MCF 10A (cell line): ENCODE measurements at regions not wholly inside any gene's neighbourhood (a gene's known extent, or its start where the extent isn't known, plus 50 kb on each side); places are given as distances from the start of the nearest gene placed in this dataset.

Experiments used
- BruUV-seq: library from RNA; stranded (reverse); fragments of 400-500 nt; replicated peaks from 2 replicates; lab custom pipeline; 2021; lab: Mats Ljungman, UMichigan
- CTCF ChIA-PET: fragments of 300-600 bp; sonication (Branson Sonifier 250); formaldehyde crosslinking; extraction: SDS; loops from one replicate; lab custom pipeline; 2021; ENCODE audit warnings: antibody characterized with exemption, inconsistent platforms; lab: Yijun Ruan, JAX
- POLR2A ChIA-PET: fragments of 300-600, 350-650 bp; sonication (Branson Sonifier 250); formaldehyde crosslinking; extraction: SDS; loops from one replicate; lab custom pipeline; 2020; ENCODE audit warnings: antibody characterized with exemption, inconsistent platforms; lab: Yijun Ruan, JAX
- DNase-seq: peaks from one replicate; pipeline ENCODE4 v3.0.0-alpha.2; 2018; ENCODE audit not compliant: unreplicated experiment
- H3K27ac Mint-ChIP-seq: one replicate; pipeline ENCODE4 v1.8.0; 2022; ENCODE audit warnings: mild to moderate bottlenecking, low read depth, mixed read lengths; ENCODE audit not compliant: unreplicated experiment
- H3K27me3 Mint-ChIP-seq: one replicate; pipeline ENCODE4 v1.8.0; 2022; ENCODE audit warnings: mixed read lengths; ENCODE audit not compliant: insufficient read depth, unreplicated experiment
- H3K36me3 Mint-ChIP-seq: one replicate; pipeline ENCODE4 v1.8.0; 2022; ENCODE audit warnings: mild to moderate bottlenecking, moderate library complexity, mixed read lengths; ENCODE audit not compliant: insufficient read depth, unreplicated experiment
- H3K4me1 Mint-ChIP-seq: one replicate; pipeline ENCODE4 v1.8.0; 2022; ENCODE audit warnings: mixed read lengths; ENCODE audit not compliant: insufficient read depth, unreplicated experiment
- H3K4me3 Mint-ChIP-seq: one replicate; pipeline ENCODE4 v1.8.0; 2022; ENCODE audit warnings: mild to moderate bottlenecking, moderate library complexity, mixed read lengths; ENCODE audit not compliant: unreplicated experiment
- H3K9me3 Mint-ChIP-seq: one replicate; pipeline ENCODE4 v1.8.0; 2022; ENCODE audit warnings: mixed read lengths; ENCODE audit not compliant: unreplicated experiment
- intact Hi-C: fragments of 100-400 bp; cut with micrococcal nuclease; formaldehyde crosslinking; loops from 2 replicates; pipeline ENCODE4 v1.14.1; 2022
- TF ChIP-seq, protein P1 (sequence below): fragments of 200-600 bp; IDR thresholded peaks from one replicate; pipeline ENCODE4 v1.8.0; 2022; ENCODE audit warnings: antibody characterized with exemption, mild to moderate bottlenecking; ENCODE audit not compliant: unreplicated experiment

DNA sequence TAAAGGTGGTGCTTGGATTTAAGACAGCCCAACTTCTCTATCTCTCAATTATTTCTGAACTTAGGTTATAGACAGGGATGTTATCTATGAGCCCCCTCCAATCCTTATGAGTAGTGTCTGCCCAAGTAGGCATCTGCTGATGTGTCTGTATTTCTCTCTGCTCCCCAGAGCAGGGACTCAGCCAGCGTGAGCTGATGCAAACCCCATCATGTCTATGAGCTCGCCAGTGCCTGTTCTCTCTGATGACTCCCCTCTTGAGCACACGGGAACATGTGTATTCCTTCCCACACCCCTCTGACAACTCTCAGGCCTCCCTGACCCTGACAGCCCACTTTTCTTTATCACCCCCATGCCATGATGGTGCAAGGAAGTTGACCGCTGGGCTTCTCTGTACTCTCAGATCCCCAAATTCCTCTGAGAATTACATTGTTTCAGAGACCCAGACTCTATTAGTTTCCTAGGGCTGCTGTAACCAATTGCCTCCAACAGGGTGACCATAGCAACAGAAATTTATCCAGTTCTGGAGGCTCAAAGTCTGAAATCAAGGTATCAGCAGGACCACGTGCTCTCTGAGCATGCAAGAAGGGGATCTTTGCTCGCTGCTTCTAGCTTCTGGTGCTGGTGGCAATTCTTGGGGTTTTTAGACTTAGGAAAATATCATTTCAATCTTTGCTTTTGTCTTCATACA is 73.5 kb upstream of the ST8SIA2 start:
- no peaks in the 10 kb centered on the region for H3K9me3 Mint-ChIP-seq
- TF ChIP-seq, protein P1, sequence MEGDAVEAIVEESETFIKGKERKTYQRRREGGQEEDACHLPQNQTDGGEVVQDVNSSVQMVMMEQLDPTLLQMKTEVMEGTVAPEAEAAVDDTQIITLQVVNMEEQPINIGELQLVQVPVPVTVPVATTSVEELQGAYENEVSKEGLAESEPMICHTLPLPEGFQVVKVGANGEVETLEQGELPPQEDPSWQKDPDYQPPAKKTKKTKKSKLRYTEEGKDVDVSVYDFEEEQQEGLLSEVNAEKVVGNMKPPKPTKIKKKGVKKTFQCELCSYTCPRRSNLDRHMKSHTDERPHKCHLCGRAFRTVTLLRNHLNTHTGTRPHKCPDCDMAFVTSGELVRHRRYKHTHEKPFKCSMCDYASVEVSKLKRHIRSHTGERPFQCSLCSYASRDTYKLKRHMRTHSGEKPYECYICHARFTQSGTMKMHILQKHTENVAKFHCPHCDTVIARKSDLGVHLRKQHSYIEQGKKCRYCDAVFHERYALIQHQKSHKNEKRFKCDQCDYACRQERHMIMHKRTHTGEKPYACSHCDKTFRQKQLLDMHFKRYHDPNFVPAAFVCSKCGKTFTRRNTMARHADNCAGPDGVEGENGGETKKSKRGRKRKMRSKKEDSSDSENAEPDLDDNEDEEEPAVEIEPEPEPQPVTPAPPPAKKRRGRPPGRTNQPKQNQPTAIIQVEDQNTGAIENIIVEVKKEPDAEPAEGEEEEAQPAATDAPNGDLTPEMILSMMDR = no peak
- H3K4me3 Mint-ChIP-seq = no peak overlapping the region
- ChIA-PET CTCF (interaction anchor here (0.7 kb wide), 1 partner anchor 390 kb away, joined by 3 read pairs; no protein-coding TSS in a partner anchor), POLR2A (no interaction called here)
- intact Hi-C loops = no loop called here
- no peak overlapping the region for H3K27ac Mint-ChIP-seq
- peaks cover 63% of the 10 kb centered on the region for H3K27me3 Mint-ChIP-seq
- BruUV-seq = no TSS peak
- H3K4me1 Mint-ChIP-seq = no peaks in the 10 kb centered on the region
- DNase-seq = no peak
- no peaks in the 10 kb centered on the region for H3K36me3 Mint-ChIP-seq

DNA sequence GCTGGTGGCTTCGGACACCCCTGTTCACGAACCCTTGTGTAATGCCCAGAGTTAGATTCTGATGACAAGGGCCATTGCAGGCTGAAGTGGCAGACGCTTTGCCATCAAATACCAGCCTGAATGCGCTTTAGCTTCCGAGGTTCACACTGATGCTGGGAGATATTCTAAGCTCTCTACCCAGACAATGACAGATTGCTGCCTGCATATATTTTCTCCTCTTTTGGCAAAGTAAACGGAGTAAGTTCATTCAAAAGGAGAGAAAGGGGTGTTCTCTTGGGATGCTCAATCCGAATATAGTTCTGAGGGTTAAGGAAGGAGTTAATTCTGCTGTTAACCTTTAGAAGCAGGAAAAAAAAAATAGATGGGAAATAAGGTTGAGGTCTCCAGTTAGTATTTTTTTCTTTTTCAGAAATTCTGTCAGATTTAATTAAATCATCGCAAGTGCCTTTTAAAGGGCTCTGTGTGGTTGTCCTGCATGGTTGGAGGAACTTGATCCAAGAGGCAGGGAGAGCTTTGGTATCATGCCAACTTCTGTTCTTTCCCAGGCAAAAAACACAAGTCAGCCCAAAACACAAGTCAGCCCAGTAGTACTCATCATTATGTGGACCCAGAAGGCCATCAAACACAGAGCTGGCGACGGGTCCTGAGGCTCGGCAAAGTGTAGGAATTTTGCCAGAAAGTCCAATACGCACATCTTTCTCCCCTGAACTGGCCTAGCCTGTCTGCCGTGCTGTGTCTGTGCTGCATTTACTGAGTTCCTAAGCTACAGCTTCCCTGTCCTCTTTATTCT is 70.9 kb upstream of the ST8SIA2 start:
- no peaks in the 10 kb centered on the region for H3K9me3 Mint-ChIP-seq
- POLR2A ChIA-PET = interaction anchor here (0.5 kb wide), 1 partner anchor 1416 kb away, joined by 3 read pairs; no protein-coding TSS in a partner anchor
- no peaks in the 10 kb centered on the region for H3K4me1 Mint-ChIP-seq
- H3K36me3 Mint-ChIP-seq = no peaks in the 10 kb centered on the region
- no peak overlapping the region for H3K27ac Mint-ChIP-seq
- DNase-seq = no peak
- peaks cover 52% of the 10 kb centered on the region for H3K27me3 Mint-ChIP-seq
- no peak overlapping the region for H3K4me3 Mint-ChIP-seq
- intact Hi-C loops = no loop called here
- TF ChIP-seq, protein P1 = no peak
- CTCF ChIA-PET = interaction anchor here (0.6 to 0.7 kb wide), 2 partner anchors 37 to 272 kb away, joined by 3 to 4 read pairs; no protein-coding TSS in a partner anchor
- BruUV-seq = no TSS peak

DNA sequence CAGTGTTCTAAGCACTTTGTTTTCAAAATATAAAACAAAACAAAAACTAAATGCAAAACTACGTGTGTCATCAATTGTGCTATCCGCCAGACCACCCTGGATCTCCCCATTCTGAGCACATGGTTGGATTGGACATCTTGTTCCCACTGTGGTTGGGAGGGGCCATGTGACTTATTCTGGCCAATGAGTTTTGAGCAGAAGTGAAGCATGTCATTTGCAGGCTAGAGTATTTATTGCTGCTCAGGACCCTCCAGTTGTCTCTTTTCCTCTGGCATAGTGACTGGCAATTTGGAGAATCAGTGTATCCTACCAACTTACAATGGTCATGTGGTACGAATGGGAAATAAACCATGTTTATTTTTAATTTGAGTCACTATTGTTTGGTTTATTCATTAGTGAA is 70.2 kb upstream of the ST8SIA2 start:
- ChIA-PET POLR2A (interaction anchor here (0.5 kb wide), 1 partner anchor 1415 kb away, joined by 3 read pairs; no protein-coding TSS in a partner anchor), CTCF (no interaction called here)
- Mint-ChIP-seq H3K27ac (no peak overlapping the region), H3K27me3 (peaks cover 44% of the 10 kb centered on the region), H3K36me3 (no peaks in the 10 kb centered on the region), H3K4me3 (no peak overlapping the region), H3K9me3 (no peaks in the 10 kb centered on the region), H3K4me1 (no peaks in the 10 kb centered on the region)
- DNase-seq = no peak
- intact Hi-C loops = no loop called here
- no TSS peak for BruUV-seq
- TF ChIP-seq, protein P1 = no peak
